Activated CD4-positive, alpha-beta T cell treated with anti-CD3 and anti-CD28 coated beads, Interleukin-2, amount 10 ng/mL, durations not matched to agents 24 days and 14 days (primary cell): ENCODE measurements at regions not wholly inside any gene's neighbourhood (a gene's known extent, or its start where the extent isn't known, plus 50 kb on each side); places are given as distances from the start of the nearest gene placed in this dataset.

Experiments used
- DNase-seq: peaks from one replicate; pipeline ENCODE4 v3.0.0; 2022
- H3K27ac Mint-ChIP-seq: one replicate; pipeline ENCODE4 v1.8.0; 2022; ENCODE audit warnings: mild to moderate bottlenecking, mixed read lengths
- H3K27me3 Mint-ChIP-seq: one replicate; pipeline ENCODE4 v1.8.0; 2022; ENCODE audit warnings: mixed read lengths
- H3K36me3 Mint-ChIP-seq: one replicate; pipeline ENCODE4 v1.8.0; 2022; ENCODE audit warnings: low read depth, mild to moderate bottlenecking, mixed read lengths
- H3K4me1 Mint-ChIP-seq: one replicate; pipeline ENCODE4 v1.8.0; 2021; ENCODE audit warnings: mixed read lengths
- H3K4me3 Mint-ChIP-seq: one replicate; pipeline ENCODE4 v1.8.0; 2022; ENCODE audit warnings: mild to moderate bottlenecking, moderate library complexity, mixed read lengths
- H3K9me3 Mint-ChIP-seq: one replicate; pipeline ENCODE4 v1.8.0; 2021; ENCODE audit warnings: mixed read lengths
- intact Hi-C: fragments of 100-400 bp; cut with micrococcal nuclease; formaldehyde crosslinking; loops from one replicate; pipeline ENCODE4 v1.15.1; 2023

DNA sequence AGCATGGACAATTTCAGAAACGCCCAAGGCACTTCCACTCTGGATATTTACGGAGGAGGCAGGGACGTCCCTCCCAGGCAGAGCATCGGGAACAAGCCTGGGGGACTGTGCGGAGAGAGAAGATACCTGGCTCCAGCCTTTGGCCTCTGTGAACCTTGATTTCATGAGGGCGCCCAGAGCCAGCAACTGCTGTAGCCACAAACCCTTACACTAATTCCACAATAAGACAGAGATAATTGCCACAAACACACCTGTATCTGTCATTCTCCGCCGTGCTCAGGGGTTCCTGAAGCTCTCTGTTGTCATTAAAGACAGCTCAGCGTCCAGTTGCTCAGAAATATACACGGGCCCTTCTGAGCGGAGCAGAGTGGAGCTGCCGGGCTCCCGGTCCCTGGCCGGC lies 1292.1 kb downstream of the TBC1D22A start:
- Mint-ChIP-seq H3K9me3 (no peaks in the 10 kb centered on the region), H3K36me3 (no peaks in the 10 kb centered on the region), H3K27ac (no peak overlapping the region), H3K27me3 (peaks cover 1% of the 10 kb centered on the region), H3K4me3 (no peak overlapping the region), H3K4me1 (no peaks in the 10 kb centered on the region)
- no peak for DNase-seq
- intact Hi-C loops = no loop called here

- intact Hi-C loops = no loop called here
- Mint-ChIP-seq H3K9me3 (no peaks in the 10 kb centered on the region), H3K4me3 (no peak overlapping the region), H3K27ac (no peak overlapping the region), H3K4me1 (no peaks in the 10 kb centered on the region), H3K27me3 (peaks cover 1% of the 10 kb centered on the region), H3K36me3 (no peaks in the 10 kb centered on the region)
- DNase-seq = no peak
Measured at GRCh38 chr22:48053973-48054372, 1291.5 kb downstream of the TBC1D22A start.

DNA sequence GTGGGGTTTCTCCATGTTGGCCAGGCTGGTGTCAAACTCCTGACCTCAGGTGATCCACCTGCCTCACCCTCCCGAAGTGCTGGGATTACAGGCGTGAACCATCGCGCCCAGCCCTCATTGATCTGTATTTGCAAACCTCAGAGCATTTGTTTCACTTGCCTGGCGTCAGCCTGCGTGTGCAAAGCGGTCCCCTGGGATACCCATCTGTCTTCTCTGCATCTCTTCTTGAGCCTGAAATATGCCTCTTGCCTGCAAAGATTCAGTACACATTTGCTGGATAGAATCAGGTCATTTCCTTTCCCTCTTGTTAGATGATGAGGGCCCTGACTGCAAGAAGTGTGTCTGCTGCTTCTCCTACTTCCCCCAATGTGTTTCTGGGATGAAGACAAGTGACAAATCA lies 1291.0 kb downstream of the TBC1D22A start:
- no peak for DNase-seq
- Mint-ChIP-seq H3K27me3 (peaks cover 1% of the 10 kb centered on the region), H3K4me1 (no peaks in the 10 kb centered on the region), H3K4me3 (no peak overlapping the region), H3K36me3 (no peaks in the 10 kb centered on the region), H3K9me3 (no peaks in the 10 kb centered on the region), H3K27ac (no peak overlapping the region)
- intact Hi-C loops = no loop called here

- intact Hi-C loops = no loop called here
- H3K27me3 Mint-ChIP-seq = no peaks in the 10 kb centered on the region
- no peaks in the 10 kb centered on the region for H3K4me1 Mint-ChIP-seq
Measured at GRCh38 chr22:48052621-48052890, 1290.1 kb downstream of the TBC1D22A start.

GRCh38 chr22:48051796-48052620 lies 1289.6 kb downstream of the TBC1D22A start:
- Mint-ChIP-seq H3K9me3 (no peaks in the 10 kb centered on the region), H3K27me3 (no peaks in the 10 kb centered on the region), H3K4me3 (no peak overlapping the region), H3K4me1 (no peaks in the 10 kb centered on the region), H3K36me3 (no peaks in the 10 kb centered on the region), H3K27ac (no peak overlapping the region)
- DNase-seq = no peak
- intact Hi-C loops = no loop called here

More at GRCh38 chr22:48052621-48052890, 1290.1 kb downstream of the TBC1D22A start:
- Mint-ChIP-seq H3K36me3 (no peaks in the 10 kb centered on the region), H3K9me3 (no peaks in the 10 kb centered on the region), H3K4me3 (no peak overlapping the region), H3K27ac (no peak overlapping the region)
- no peak for DNase-seq

DNA sequence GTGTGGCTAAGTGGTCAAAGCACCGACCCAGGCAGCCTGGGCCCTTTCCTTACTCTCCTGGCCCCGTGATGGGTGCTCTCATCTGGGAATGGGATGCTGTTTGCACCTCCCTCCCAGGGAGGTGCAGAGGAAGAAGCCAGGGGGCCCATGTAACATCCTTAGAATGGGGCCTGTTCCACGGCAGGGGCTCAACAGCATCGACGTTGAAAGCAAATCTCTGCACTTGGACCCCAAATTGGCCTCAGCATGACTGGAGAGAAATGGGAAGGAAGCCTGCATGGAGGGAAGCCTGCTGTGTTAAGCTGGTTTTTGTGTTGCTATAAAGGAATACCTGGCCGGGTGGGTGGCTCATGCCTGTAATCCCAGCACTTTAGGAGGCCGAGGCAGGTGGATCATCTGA lies 1288.4 kb downstream of the TBC1D22A start:
- Mint-ChIP-seq H3K27ac (no peak overlapping the region), H3K9me3 (no peaks in the 10 kb centered on the region), H3K4me3 (no peak overlapping the region), H3K36me3 (no peaks in the 10 kb centered on the region), H3K27me3 (peaks cover 2% of the 10 kb centered on the region), H3K4me1 (no peaks in the 10 kb centered on the region)
- DNase-seq = no peak
- intact Hi-C loops = no loop called here

DNA sequence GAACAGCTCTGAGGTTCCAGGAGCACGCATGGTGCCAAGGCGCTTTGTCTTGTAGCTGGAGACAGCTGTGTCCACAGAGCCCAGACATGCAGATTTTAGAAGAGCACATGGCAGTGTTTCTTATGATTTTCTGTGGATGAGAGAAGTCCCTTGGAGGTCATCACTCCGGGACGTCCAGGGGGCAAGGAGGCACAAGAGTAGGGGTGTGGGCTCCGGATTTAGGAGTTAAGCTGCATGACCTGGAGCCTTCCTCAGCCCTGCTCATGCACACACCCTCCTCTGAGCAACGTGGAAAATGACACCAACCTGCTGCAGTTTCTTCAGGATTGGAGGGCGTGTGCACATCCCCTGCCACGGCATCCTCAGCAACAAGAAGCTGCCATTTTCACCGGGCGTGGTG lies 1286.7 kb downstream of the TBC1D22A start:
- no peaks in the 10 kb centered on the region for H3K4me1 Mint-ChIP-seq

DNA sequence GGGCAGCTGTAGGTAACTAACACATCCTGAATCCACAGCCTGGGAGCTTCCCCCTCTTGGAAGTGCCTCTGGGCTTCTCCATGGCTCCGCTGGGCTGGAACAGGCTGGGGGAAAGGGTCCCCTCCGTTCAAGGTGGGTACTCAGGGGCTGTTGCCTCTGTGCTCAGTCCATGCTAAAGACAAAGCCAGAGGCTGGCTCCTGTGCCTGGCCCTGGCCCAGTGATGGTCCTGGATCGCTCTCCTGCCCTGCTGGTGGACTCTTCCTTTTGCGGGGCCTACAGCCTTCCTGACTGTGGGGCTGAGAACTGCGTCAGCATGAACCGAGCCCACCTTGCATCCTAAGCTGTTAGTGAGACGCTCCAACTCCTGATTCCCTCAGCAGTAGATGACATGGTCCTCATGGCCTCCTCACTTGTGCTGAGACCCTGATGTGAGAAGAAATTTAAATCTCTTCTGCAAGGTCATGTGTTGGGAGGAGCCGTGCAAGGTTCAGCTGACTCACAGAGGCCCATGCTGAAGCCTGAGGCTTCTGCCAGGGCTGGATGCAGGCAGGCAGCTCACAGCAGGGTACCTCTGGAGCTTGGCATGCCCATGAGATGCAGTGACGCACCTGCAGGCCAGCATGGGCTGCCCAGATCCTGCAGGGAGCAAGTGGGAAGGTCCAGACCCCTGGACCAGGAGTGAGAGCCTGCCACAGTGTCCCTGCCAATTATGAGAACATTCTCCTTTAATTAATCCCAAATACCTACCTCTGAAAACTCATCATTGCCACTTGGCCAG lies 1285.5 kb downstream of the TBC1D22A start:
- peaks cover 9% of the 10 kb centered on the region for H3K27me3 Mint-ChIP-seq
- no peak for DNase-seq
- H3K4me3 Mint-ChIP-seq = no peak overlapping the region
- H3K4me1 Mint-ChIP-seq = no peaks in the 10 kb centered on the region
- H3K36me3 Mint-ChIP-seq = no peaks in the 10 kb centered on the region
- H3K9me3 Mint-ChIP-seq = no peaks in the 10 kb centered on the region
- no peak overlapping the region for H3K27ac Mint-ChIP-seq
- intact Hi-C loops = no loop called here

More for the DNA sequence above, 1286.7 kb downstream of the TBC1D22A start:
- H3K36me3 Mint-ChIP-seq = no peaks in the 10 kb centered on the region
- no peak overlapping the region for H3K4me3 Mint-ChIP-seq
- H3K27me3 Mint-ChIP-seq = peaks cover 5% of the 10 kb centered on the region
- no peaks in the 10 kb centered on the region for H3K9me3 Mint-ChIP-seq
- no peak overlapping the region for H3K27ac Mint-ChIP-seq
- intact Hi-C loops = no loop called here
- no peak for DNase-seq

DNA sequence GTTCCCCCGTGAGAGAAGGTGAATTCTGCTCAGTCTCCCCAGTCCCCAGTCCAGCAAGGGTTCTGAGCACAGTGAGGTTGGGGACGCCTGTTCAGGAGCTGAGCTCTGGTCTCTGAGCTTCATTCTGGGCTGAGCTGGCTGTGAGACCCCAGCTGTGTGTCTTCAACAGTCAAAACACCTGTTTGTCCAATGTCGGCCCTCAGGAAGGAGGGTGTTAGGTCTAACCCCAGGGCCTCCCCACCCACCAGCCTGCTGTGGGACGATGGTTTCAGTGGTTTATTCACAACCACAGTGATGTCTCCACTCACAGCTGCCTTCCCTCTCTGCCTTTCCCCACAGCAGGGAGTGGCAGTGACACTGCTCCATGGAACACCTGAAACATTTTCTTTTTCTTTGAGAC lies 1282.9 kb downstream of the TBC1D22A start:
- H3K9me3 Mint-ChIP-seq = no peaks in the 10 kb centered on the region
- no peaks in the 10 kb centered on the region for H3K36me3 Mint-ChIP-seq
- peaks cover 13% of the 10 kb centered on the region for H3K27me3 Mint-ChIP-seq
- H3K4me3 Mint-ChIP-seq = no peak overlapping the region
- no peak for DNase-seq
- no peak overlapping the region for H3K27ac Mint-ChIP-seq
- intact Hi-C loops = no loop called here
- H3K4me1 Mint-ChIP-seq = no peaks in the 10 kb centered on the region

DNA sequence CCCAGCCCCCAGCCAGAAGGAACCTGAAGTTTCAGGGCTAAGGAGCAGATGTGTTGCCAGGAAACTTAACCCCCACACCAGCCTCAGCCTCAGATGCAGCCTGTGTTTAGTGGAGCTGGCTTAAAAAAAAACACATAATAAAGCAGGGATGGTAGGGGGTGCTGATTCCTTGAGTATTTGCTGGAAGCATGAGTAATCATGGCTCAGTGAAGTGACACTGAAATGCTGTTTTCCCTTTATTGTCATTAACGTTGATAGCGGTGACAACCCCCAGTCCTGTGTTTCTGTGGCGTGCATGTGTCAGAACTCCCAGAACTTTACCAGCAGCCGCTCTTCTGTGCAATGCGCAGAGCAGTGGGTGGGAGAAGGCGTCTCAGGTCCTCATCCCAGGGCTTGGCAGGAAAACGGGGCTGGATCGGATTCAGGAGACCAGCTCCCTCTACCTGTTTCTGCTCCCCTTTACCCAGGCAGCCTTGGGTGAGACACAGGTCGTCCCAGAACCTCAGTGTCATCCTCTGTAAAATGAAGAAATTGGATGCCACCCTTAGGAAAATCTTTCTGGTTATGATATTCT lies 1282.1 kb downstream of the TBC1D22A start:
- no peak for DNase-seq
- intact Hi-C loops = no loop called here
- Mint-ChIP-seq H3K27me3 (peaks cover 13% of the 10 kb centered on the region), H3K9me3 (no peaks in the 10 kb centered on the region), H3K27ac (no peak overlapping the region), H3K36me3 (no peaks in the 10 kb centered on the region), H3K4me1 (no peaks in the 10 kb centered on the region), H3K4me3 (no peak overlapping the region)

DNA sequence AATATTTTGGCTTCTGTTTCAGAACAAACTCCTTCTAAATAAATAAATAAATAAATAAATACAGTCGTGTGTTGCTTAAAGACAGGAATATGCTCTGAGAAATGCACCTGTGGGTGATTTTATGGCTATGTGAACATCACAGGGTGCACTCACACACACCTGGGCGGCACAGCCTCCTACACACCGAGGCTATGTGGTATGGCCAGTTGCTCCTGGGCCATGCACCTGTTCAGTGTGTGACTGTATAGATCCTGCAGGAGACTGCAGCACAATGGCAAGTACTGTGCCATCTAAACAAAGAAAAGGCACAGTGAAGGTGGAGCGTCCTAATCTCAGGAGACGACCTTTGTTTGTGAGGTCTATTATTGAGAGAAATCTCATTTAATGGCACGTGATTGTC lies 1281.1 kb downstream of the TBC1D22A start:
- Mint-ChIP-seq H3K9me3 (no peaks in the 10 kb centered on the region), H3K4me3 (no peak overlapping the region), H3K4me1 (no peaks in the 10 kb centered on the region), H3K27ac (no peak overlapping the region), H3K27me3 (peaks cover 13% of the 10 kb centered on the region), H3K36me3 (no peaks in the 10 kb centered on the region)
- intact Hi-C loops = no loop called here
- DNase-seq = no peak

- peaks cover 13% of the 10 kb centered on the region for H3K27me3 Mint-ChIP-seq
- H3K36me3 Mint-ChIP-seq = no peaks in the 10 kb centered on the region
- no peaks in the 10 kb centered on the region for H3K9me3 Mint-ChIP-seq
- no peak for DNase-seq
- H3K4me1 Mint-ChIP-seq = no peaks in the 10 kb centered on the region
- H3K4me3 Mint-ChIP-seq = no peak overlapping the region
- H3K27ac Mint-ChIP-seq = no peak overlapping the region
- intact Hi-C loops = no loop called here
Measured at GRCh38 chr22:48042621-48043395, 1280.4 kb downstream of the TBC1D22A start.

DNA sequence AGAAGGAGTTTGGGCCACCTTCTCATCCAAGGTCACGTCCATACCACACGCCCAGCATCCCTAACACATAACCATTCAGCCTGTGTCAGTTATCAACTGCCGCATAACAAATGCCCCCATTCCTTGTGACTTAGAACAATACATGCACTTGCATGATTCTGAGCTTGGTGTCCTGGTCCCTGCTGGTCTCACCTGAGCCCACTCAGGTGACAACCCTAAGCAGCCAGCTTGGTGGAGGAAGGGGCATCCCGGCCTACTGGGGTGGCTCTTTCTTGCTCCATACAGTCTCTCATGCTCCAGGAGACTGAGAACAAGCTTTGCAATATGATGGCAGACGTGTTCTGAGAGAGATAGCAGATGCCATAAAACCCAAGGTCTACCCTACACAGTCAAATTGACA lies 1276.9 kb downstream of the TBC1D22A start:
- intact Hi-C loops = no loop called here
- no peaks in the 10 kb centered on the region for H3K9me3 Mint-ChIP-seq
- H3K4me3 Mint-ChIP-seq = no peak overlapping the region
- no peaks in the 10 kb centered on the region for H3K36me3 Mint-ChIP-seq
- H3K4me1 Mint-ChIP-seq = no peaks in the 10 kb centered on the region
- H3K27me3 Mint-ChIP-seq = peaks cover 12% of the 10 kb centered on the region
- no peak overlapping the region for H3K27ac Mint-ChIP-seq
- DNase-seq = no peak

GRCh38 chr22:48037618-48038017 lies 1275.2 kb downstream of the TBC1D22A start:
- Mint-ChIP-seq H3K9me3 (no peaks in the 10 kb centered on the region), H3K4me3 (no peak overlapping the region), H3K36me3 (no peaks in the 10 kb centered on the region), H3K27me3 (peaks cover 6% of the 10 kb centered on the region), H3K27ac (no peak overlapping the region), H3K4me1 (no peaks in the 10 kb centered on the region)
- intact Hi-C loops = no loop called here
- no peak for DNase-seq
